WERI-Rb-1 (cell line): ENCODE measurements at regions not wholly inside any gene's neighbourhood (a gene's known extent, or its start where the extent isn't known, plus 50 kb on each side); places are given as distances from the start of the nearest gene placed in this dataset.

Experiments
- DNase-seq: peaks from one replicate; pipeline ENCODE4 v3.0.0-alpha.2; 2020
- H3K27ac ChIP-seq: fragments of 250-450 bp; sonication (Bioruptor Pico); 2 replicates; pipeline ENCODE4 v1.5.1; 2020; ENCODE audit warnings: mild to moderate bottlenecking, moderate library complexity
- H3K27me3 ChIP-seq: fragments of 250-450 bp; sonication (Bioruptor Pico); 2 replicates; pipeline ENCODE4 v1.5.1; 2021; ENCODE audit warnings: mild to moderate bottlenecking, low read depth, moderate library complexity; ENCODE audit not compliant: insufficient read depth, severe bottlenecking
- H3K36me3 ChIP-seq: fragments of 250-450 bp; sonication (Bioruptor Pico); 2 replicates; pipeline ENCODE4 v1.5.1; 2020; ENCODE audit warnings: mild to moderate bottlenecking, moderate library complexity
- H3K4me3 ChIP-seq: 2 replicates; pipeline ENCODE4 v1.5.1; 2011; ENCODE audit warnings: low read depth, mild to moderate bottlenecking, control low read depth, low read length
- H3K9me3 ChIP-seq: fragments of 250-450 bp; sonication (Bioruptor Pico); 2 replicates; pipeline ENCODE4 v1.5.1; 2021; ENCODE audit warnings: mild to moderate bottlenecking, moderate library complexity; ENCODE audit not compliant: severe bottlenecking
- TF ChIP-seq, protein P1 (sequence below): IDR thresholded peaks from 2 replicates; pipeline ENCODE4 v1.5.1; 2011; ENCODE audit warnings: low read depth, mild to moderate bottlenecking, control low read depth, inconsistent platforms, low read length

DNA sequence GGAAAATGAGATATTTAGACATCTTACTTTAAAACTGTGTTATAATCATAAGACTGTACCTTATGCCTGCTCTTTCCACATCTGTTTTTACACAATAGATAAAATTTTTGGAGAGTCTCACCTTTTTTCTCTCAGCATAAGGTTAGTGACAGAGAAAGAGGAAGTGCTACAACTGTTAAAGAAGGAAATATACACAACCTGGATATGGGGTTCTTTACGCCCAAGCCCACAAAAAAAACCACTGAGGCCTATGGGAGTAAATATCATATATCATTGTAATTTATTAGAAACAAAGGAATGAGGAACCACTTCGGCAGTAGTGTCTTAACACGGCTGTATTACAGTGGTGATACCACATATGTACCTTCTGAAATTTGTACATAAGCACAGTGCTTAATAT, 265.9 kb upstream of the GK2 start:
- DNase-seq = no peak
- TF ChIP-seq, protein P1, sequence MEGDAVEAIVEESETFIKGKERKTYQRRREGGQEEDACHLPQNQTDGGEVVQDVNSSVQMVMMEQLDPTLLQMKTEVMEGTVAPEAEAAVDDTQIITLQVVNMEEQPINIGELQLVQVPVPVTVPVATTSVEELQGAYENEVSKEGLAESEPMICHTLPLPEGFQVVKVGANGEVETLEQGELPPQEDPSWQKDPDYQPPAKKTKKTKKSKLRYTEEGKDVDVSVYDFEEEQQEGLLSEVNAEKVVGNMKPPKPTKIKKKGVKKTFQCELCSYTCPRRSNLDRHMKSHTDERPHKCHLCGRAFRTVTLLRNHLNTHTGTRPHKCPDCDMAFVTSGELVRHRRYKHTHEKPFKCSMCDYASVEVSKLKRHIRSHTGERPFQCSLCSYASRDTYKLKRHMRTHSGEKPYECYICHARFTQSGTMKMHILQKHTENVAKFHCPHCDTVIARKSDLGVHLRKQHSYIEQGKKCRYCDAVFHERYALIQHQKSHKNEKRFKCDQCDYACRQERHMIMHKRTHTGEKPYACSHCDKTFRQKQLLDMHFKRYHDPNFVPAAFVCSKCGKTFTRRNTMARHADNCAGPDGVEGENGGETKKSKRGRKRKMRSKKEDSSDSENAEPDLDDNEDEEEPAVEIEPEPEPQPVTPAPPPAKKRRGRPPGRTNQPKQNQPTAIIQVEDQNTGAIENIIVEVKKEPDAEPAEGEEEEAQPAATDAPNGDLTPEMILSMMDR = no peak
- no peaks in the 10 kb centered on the region for H3K27me3 ChIP-seq
- H3K9me3 ChIP-seq = peaks cover 3% of the 10 kb centered on the region
- no peak overlapping the region for H3K4me3 ChIP-seq
- no peaks in the 10 kb centered on the region for H3K36me3 ChIP-seq
- H3K27ac ChIP-seq = no peak overlapping the region

GRCh38 chr4:79673377-79673776, 265.3 kb upstream of the GK2 start:
- TF ChIP-seq, protein P1 = no peak
- DNase-seq = no peak
- no peak overlapping the region for H3K27ac ChIP-seq
- no peak overlapping the region for H3K4me3 ChIP-seq
- H3K9me3 ChIP-seq = peaks cover 5% of the 10 kb centered on the region
- no peaks in the 10 kb centered on the region for H3K36me3 ChIP-seq
- H3K27me3 ChIP-seq = no peaks in the 10 kb centered on the region

DNA sequence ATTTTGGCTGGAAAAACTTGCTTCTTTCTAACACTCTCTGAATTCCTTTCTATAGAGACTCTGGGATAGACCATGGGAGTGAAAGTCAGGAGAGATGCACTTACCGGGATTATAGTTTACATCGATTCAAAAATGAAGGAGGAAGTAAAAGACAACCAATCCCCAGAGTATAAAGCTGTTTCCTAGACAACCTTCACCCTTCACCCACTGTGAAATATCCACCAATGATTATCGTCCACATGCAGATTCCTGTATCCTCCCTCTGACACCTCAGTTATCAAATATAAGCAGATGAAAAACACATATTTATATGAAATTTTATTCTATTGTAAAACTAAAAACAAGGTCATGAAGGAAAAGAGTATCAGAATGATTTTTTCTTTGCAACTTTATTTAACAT, 258.8 kb upstream of the GK2 start:
- H3K36me3 ChIP-seq = no peaks in the 10 kb centered on the region
- H3K9me3 ChIP-seq = peaks cover 5% of the 10 kb centered on the region
- DNase-seq = no peak
- TF ChIP-seq, protein P1 = no peak
- no peaks in the 10 kb centered on the region for H3K27me3 ChIP-seq
- H3K27ac ChIP-seq = no peak overlapping the region
- no peak overlapping the region for H3K4me3 ChIP-seq

DNA sequence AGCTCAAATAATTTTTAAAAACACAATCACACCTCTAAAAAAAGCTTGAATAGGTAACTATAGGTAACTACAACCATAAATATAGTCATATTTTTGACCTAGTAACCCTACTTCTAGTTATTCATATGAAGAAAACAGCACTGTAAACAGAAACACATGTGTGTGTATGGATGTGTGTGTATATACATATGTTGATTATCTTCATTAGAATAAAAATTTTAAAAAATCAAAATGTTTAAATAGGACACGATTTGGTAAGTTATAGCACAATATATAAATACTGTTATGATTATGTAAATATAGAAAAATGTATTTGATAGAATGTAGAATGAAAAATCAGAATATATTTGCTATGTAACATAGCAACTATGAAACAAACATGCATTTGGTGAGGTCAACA, 258.1 kb upstream of the GK2 start:
- no peaks in the 10 kb centered on the region for H3K27me3 ChIP-seq

GRCh38 chr4:79663865-79664264, 255.8 kb upstream of the GK2 start:
- Histone ChIP-seq H3K9me3 (peaks cover 2% of the 10 kb centered on the region), H3K27me3 (no peaks in the 10 kb centered on the region), H3K36me3 (no peaks in the 10 kb centered on the region), H3K27ac (no peak overlapping the region), H3K4me3 (no peak overlapping the region)
- TF ChIP-seq, protein P1 = no peak
- no peak for DNase-seq

More for the DNA sequence above, 258.1 kb upstream of the GK2 start:
- Histone ChIP-seq H3K9me3 (peaks cover 5% of the 10 kb centered on the region), H3K4me3 (no peak overlapping the region), H3K36me3 (no peaks in the 10 kb centered on the region), H3K27ac (no peak overlapping the region)
- no peak for DNase-seq
- TF ChIP-seq, protein P1 = no peak

DNA sequence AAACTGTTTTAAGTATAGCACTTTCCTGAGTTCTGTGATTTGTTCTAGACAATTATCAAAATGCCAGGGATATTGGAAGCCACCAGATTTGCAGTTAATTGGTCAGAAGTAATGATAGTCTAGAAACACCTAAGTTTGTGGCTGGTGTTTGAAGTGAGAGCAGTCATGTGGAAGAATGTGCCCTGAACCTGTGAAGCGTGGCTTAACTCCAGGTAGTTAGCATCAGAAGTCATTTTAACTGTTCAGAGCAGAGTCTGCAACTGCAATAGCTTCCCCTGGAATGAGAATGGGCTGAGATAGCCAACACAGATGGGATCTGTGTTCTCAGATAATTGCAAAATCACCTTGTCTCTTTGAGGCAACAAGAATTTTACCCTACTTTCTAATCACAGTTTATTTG, 255.1 kb upstream of the GK2 start:
- Histone ChIP-seq H3K9me3 (no peaks in the 10 kb centered on the region), H3K27ac (no peak overlapping the region), H3K4me3 (no peak overlapping the region), H3K27me3 (no peaks in the 10 kb centered on the region), H3K36me3 (no peaks in the 10 kb centered on the region)
- DNase-seq = no peak
- TF ChIP-seq, protein P1 = no peak
